Cardiac muscle cell (in vitro differentiated cells and primary cell): ENCODE measurements at regions not wholly inside any gene's neighbourhood (a gene's known extent, or its start where the extent isn't known, plus 50 kb on each side); places are given as distances from the start of the nearest gene placed in this dataset.
A peak's percentile ranks its signal among the peaks of the same experiment; 100 is the strongest.

Experiments used
- DNase-seq, 2 donors: peaks; one replicate each; pipeline versions ENCODE4 v3.0.0 to v3.0.0-alpha.2; 2010 to 2017; ENCODE audit warnings: low read depth in 1 of 2, low spot score in 1 of 2
- H3K27ac ChIP-seq: fragments of 200-600 bp; sonication (generic); 2 replicates; pipeline ENCODE4 v1.5.1; 2016
- H3K27me3 ChIP-seq: fragments of 200-600 bp; sonication (generic); 2 replicates; pipeline ENCODE4 v1.6.0; 2016; ENCODE audit warnings: control low read depth
- H3K36me3 ChIP-seq: fragments of 200-600 bp; sonication (generic); 2 replicates; pipeline ENCODE4 v1.5.1; 2016; ENCODE audit warnings: control low read depth
- H3K4me1 ChIP-seq: fragments of 200-600 bp; sonication (generic); 2 replicates; pipeline ENCODE4 v1.8.1; 2017; ENCODE audit warnings: low read depth, mild to moderate bottlenecking, mixed run types
- H3K4me3 ChIP-seq: fragments of 200-600 bp; sonication (generic); 2 replicates; pipeline ENCODE4 v1.5.1; 2016; ENCODE audit warnings: mild to moderate bottlenecking
- H3K9me3 ChIP-seq: fragments of 200-600 bp; sonication (generic); 2 replicates; pipeline ENCODE4 v1.5.1; 2017; ENCODE audit warnings: low read depth, mild to moderate bottlenecking, control low read depth
- TF ChIP-seq, protein P1 (sequence below): IDR thresholded peaks from 2 replicates; pipeline ENCODE4 v1.5.1; 2012; ENCODE audit warnings: low read depth, mild to moderate bottlenecking, low read length

DNA sequence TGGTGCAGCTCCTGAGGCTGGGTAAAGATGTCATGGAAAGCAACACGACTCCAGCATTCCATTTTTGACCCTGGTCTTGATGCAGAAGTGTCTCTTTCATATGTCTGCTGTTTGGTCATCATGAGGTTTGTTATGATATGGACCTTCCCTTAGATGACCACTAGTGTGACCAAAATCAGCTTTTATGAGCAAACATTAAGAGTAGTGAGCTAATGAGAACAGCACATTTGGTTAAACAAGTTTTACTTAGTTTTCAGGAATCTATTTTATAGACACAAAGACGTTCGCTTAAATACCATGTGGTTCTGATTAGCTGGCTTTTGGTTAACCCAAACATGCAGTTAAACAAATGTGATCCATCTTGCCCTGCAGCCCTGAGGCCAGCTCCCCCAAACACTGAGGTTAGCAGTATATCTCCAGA lies 56.7 kb upstream of the ACTBL2 start:
- H3K4me3 ChIP-seq, result no peak overlapping the region
- DNase-seq, result no peak
- no peaks in the 10 kb centered on the region for H3K36me3 ChIP-seq
- H3K9me3 ChIP-seq, result no peaks in the 10 kb centered on the region
- no peaks in the 10 kb centered on the region for H3K27me3 ChIP-seq
- no peak overlapping the region for H3K27ac ChIP-seq
- no peaks in the 10 kb centered on the region for H3K4me1 ChIP-seq
- TF ChIP-seq, protein P1, sequence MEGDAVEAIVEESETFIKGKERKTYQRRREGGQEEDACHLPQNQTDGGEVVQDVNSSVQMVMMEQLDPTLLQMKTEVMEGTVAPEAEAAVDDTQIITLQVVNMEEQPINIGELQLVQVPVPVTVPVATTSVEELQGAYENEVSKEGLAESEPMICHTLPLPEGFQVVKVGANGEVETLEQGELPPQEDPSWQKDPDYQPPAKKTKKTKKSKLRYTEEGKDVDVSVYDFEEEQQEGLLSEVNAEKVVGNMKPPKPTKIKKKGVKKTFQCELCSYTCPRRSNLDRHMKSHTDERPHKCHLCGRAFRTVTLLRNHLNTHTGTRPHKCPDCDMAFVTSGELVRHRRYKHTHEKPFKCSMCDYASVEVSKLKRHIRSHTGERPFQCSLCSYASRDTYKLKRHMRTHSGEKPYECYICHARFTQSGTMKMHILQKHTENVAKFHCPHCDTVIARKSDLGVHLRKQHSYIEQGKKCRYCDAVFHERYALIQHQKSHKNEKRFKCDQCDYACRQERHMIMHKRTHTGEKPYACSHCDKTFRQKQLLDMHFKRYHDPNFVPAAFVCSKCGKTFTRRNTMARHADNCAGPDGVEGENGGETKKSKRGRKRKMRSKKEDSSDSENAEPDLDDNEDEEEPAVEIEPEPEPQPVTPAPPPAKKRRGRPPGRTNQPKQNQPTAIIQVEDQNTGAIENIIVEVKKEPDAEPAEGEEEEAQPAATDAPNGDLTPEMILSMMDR, result no peak

DNA sequence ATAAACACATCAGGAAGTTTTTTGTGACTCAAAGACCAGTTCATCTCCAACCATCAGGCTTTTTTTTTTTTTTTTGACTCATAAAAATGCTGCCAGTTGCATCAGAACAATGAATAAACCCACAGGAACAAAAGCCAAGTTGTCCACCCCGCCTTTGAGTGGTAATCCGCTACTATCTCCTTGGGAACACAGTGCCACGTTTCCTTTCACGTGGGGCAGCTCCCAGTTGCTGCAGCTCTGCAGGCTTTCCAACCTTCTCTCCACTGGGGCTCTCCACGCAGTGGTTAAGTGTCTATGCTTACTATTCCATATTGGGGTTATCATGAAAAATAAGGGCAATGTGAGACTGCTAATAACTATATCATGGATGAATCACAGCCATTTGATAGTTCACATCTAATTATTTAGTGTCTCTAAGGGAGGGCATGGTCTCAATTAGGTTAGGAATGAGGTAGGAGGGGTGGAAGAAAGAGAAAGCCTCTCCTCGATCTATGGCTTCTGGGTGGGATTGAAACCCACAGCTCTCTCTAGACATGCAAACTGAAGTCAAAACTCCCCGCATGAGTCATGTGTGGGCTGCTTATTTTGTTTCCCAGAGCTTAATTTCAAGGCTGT lies 55.8 kb upstream of the ACTBL2 start:
- H3K4me3 ChIP-seq, result no peak overlapping the region
- DNase-seq, result peak in 1 of 2 donors; percentile 90
- no peaks in the 10 kb centered on the region for H3K27me3 ChIP-seq
- no peaks in the 10 kb centered on the region for H3K4me1 ChIP-seq
- no peak overlapping the region for H3K27ac ChIP-seq
- H3K36me3 ChIP-seq, result no peaks in the 10 kb centered on the region
- no peaks in the 10 kb centered on the region for H3K9me3 ChIP-seq
- TF ChIP-seq, protein P1, result no peak

DNA sequence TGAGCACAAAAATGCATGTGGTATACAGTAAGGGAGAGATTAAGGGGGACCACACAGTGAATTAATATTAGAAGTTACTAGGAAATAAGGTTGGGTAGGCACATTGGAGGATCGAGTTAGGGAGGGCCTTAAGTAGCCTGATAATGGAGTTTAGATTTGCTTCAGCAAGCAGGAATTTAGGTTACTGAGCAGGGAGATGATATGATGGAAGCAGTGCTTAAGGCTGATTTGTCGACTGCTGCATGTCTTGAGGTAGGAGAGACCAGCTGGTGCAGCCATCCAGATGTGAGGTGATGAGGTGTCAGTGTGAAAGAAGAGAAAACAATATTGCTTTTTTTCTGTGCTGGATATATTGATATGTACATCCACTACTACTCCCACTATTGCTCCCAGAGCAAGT lies 55.2 kb upstream of the ACTBL2 start:
- Histone ChIP-seq H3K4me3 (no peak overlapping the region), H3K27ac (no peak overlapping the region), H3K27me3 (no peaks in the 10 kb centered on the region), H3K36me3 (no peaks in the 10 kb centered on the region), H3K4me1 (no peaks in the 10 kb centered on the region), H3K9me3 (no peaks in the 10 kb centered on the region)
- no peak for DNase-seq
- TF ChIP-seq, protein P1, result no peak

DNA sequence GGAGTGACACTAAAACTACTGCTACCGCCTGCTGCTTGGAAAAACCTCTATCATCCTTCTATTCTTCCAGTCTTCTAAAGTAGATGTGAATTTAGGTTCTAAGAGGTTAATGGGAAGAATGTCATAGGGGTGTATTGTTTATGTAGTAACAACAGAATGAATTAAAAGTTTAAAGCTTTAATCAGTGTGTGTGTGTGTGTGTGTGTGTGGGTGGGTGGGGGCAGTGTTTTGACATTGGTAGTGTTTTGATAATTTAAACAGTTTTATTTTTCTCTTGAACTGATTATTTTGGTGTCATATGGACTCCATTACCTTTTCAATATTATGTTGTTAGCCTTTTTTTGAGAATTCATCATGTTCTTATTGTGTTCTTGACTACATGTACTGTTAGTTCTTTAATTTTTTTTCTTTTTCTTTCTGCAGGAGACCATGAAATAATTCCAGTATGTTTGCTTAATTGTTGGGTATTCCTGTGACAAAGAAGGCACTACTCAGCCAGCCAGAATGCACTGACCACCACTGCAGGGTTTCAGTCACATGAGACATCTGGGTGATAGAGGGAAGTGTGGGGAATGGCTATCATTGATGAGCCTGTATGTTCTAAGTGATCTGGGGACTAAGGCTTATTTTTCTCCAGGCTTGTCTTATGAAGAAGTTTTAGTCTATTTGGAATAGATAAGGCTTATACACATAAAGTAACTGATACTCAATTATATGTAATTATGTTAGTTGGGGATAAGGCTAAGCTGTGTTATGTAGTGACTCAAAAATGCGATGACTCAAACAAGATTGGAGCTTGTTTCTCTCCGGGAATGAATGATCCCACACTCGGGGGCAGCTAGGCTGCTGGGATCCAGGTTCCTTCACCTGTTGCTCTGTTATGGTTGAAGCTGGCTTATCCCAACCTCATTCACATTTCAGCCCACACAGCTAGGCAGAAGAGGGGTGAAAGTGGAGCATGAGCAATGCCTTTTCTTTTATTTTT lies 50.2 kb upstream of the ACTBL2 start:
- Histone ChIP-seq H3K4me3 (no peak overlapping the region), H3K36me3 (no peaks in the 10 kb centered on the region), H3K27ac (no peak overlapping the region), H3K9me3 (no peaks in the 10 kb centered on the region), H3K27me3 (no peaks in the 10 kb centered on the region), H3K4me1 (no peaks in the 10 kb centered on the region)
- peak in 1 of 2 donors; percentile 39 for DNase-seq
- TF ChIP-seq, protein P1, result no peak
